ENCODE measurements at regions not wholly inside any gene's neighbourhood (a gene's known extent, or its start where the extent isn't known, plus 50 kb on each side); places are given as distances from the start of the nearest gene placed in this dataset.

DNA sequence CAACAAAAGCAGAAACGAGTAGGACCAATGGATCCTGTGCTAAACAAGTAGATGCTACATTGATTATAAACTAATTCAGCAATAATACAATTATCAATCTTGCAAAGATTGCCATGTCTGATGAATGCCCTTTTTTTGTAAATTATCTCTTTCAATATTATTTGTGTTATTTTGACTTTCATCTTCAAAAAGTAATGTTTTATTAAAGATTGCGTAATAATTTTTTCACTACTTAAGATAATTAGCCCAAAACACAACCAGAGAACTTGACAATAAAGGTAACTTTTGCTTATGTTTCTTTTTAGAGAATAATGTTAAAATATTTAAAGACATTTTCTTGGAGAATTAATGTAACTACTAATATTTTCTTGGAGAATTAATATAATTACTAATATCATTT is 553.8 kb upstream of the VSTM2A start:
- no peak overlapping the region for H3K9ac ChIP-seq (ENCODE audit: insufficient read length, low read depth)
- H3K9me3 ChIP-seq (ENCODE audit: insufficient read depth, low read length): no peaks in the 10 kb centered on the region
- no peaks in the 10 kb centered on the region for H3K27me3 ChIP-seq (ENCODE audit: insufficient read depth, insufficient read length)
- no peaks in the 10 kb centered on the region for H3K4me1 ChIP-seq (ENCODE audit: insufficient read depth, insufficient read length)
- TF ChIP-seq YY1 (IDR thresholded peaks at IDR 0.05; ENCODE audit: insufficient read depth, insufficient read length): no peak
- TF ChIP-seq SUZ12 (IDR thresholded peaks at IDR 0.05; ENCODE audit: extremely low read depth, insufficient read depth, insufficient read length): no peak
- no peak for TF ChIP-seq ZNF274 (IDR thresholded peaks at IDR 0.05; ENCODE audit: low read depth, low read length)
- H3K36me3 ChIP-seq (ENCODE audit: insufficient read depth, insufficient read length, low read length): no peaks in the 10 kb centered on the region
- DNase-seq (ENCODE audit: low read depth, low spot score): no peak
- no peak overlapping the region for H3K4me3 ChIP-seq (ENCODE audit: insufficient read length, low read depth)

DNA sequence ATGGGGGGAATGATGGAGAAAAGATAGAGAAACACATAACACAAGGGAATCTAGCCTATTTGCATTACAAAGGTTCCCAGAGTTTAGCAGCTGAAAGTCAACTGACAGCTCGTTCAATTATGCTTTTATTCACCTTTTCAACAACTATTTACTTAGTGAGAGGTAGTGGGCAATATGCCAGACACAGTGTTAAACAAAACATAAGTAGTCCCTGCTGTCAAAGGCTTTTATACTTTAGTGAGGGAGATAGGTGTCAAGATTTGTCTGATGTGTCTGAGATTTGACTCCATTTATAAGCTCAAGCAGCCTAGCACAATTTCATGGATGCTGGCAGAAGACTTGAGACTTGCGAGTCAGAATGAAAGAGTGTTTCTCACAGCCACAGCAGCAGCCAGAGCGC is 549.0 kb upstream of the VSTM2A start:
- no peak for DNase-seq (ENCODE audit: low read depth, low spot score)
- H3K27me3 ChIP-seq (ENCODE audit: insufficient read depth, insufficient read length): no peaks in the 10 kb centered on the region
- H3K9ac ChIP-seq (ENCODE audit: insufficient read length, low read depth): no peak overlapping the region
- no peaks in the 10 kb centered on the region for H3K9me3 ChIP-seq (ENCODE audit: insufficient read depth, low read length)
- H3K4me1 ChIP-seq (ENCODE audit: insufficient read depth, insufficient read length): no peaks in the 10 kb centered on the region
- no peak for TF ChIP-seq SUZ12 (IDR thresholded peaks at IDR 0.05; ENCODE audit: extremely low read depth, insufficient read depth, insufficient read length)
- TF ChIP-seq YY1 (IDR thresholded peaks at IDR 0.05; ENCODE audit: insufficient read depth, insufficient read length): no peak
- no peaks in the 10 kb centered on the region for H3K36me3 ChIP-seq (ENCODE audit: insufficient read depth, insufficient read length, low read length)
- H3K4me3 ChIP-seq (ENCODE audit: insufficient read length, low read depth): no peak overlapping the region

DNA sequence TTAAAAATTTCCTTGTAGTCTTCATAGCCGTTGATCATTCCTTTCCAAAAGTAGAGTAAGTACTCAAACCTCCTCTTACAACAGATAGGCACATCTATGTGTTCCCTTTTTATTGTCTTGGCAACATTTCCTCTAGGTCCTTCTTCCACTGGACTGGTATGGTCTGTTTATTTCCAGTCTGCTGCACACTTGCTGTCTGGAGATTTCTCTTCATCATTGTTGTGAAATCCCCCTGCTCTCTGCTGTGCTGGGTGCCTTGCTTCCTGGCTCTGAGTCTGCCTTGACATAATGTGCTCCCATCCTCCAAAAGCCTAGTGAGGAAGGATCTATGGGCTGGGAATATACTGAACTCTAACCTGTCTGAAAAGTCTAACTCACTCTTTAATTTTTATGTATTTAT is 545.3 kb upstream of the VSTM2A start:
- H3K9me3 ChIP-seq (ENCODE audit: insufficient read depth, low read length): no peaks in the 10 kb centered on the region
- no peak for TF ChIP-seq YY1 (IDR thresholded peaks at IDR 0.05; ENCODE audit: insufficient read depth, insufficient read length)
- no peak for TF ChIP-seq SUZ12 (IDR thresholded peaks at IDR 0.05; ENCODE audit: extremely low read depth, insufficient read depth, insufficient read length)
- no peak for TF ChIP-seq ZNF274 (IDR thresholded peaks at IDR 0.05; ENCODE audit: low read depth, low read length)

DNA sequence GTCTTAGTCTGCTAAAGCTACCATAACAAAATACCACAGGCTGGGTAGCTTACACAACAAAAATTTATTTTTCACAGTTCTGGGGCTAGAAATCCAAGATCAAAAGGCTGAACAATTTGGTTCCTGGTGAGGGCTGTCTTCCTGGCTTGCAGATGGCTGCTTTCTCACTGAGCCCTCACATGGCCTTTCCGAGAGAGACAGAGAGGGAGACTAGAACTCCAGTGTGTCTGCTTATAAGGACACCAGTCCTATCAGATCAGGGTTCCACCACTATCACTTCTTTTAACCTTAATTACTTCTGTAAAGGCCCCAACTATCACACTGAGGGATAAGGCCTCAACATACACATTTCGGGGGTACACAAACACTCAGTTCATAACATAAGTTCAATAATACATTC is 527.4 kb upstream of the VSTM2A start:
- H3K36me3 ChIP-seq (ENCODE audit: insufficient read depth, insufficient read length, low read length): no peaks in the 10 kb centered on the region

More for the DNA sequence above, 545.3 kb upstream of the VSTM2A start:
- no peaks in the 10 kb centered on the region for H3K36me3 ChIP-seq (ENCODE audit: insufficient read depth, insufficient read length, low read length)
- DNase-seq (ENCODE audit: low read depth, low spot score): no peak
- H3K4me1 ChIP-seq (ENCODE audit: insufficient read depth, insufficient read length): no peaks in the 10 kb centered on the region
- H3K4me3 ChIP-seq (ENCODE audit: insufficient read length, low read depth): no peak overlapping the region
- H3K27me3 ChIP-seq (ENCODE audit: insufficient read depth, insufficient read length): no peaks in the 10 kb centered on the region
- H3K9ac ChIP-seq (ENCODE audit: insufficient read length, low read depth): no peak overlapping the region

DNA sequence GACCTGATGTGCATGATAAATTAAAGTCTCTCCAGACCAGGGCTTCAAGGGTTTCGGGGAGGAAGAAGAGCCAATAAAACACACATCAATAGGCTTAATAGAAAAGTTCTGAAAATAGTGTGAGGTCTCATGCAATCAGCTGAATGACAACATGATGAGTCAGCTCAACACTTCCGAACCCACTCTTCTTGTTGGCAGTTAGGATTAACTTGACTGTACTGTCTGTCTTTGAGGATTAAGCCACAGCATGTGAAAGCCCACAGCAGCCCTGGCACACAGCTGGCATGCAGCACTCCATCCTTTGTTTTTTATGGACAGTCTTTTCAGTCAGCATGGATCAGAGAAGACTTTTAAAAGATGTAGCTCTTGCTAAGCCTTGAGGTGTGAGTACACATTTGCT is 526.9 kb upstream of the VSTM2A start:
- Histone ChIP-seq H3K27me3 (ENCODE audit: insufficient read depth, insufficient read length) (no peaks in the 10 kb centered on the region), H3K9me3 (ENCODE audit: insufficient read depth, low read length) (no peaks in the 10 kb centered on the region)
- DNase-seq (ENCODE audit: low read depth, low spot score): no peak

More for the DNA sequence above, 527.4 kb upstream of the VSTM2A start:
- H3K9me3 ChIP-seq (ENCODE audit: insufficient read depth, low read length): no peaks in the 10 kb centered on the region
- H3K4me3 ChIP-seq (ENCODE audit: insufficient read length, low read depth): no peak overlapping the region
- no peaks in the 10 kb centered on the region for H3K27me3 ChIP-seq (ENCODE audit: insufficient read depth, insufficient read length)
- TF ChIP-seq ZNF274 (IDR thresholded peaks at IDR 0.05; ENCODE audit: low read depth, low read length): no peak
- no peaks in the 10 kb centered on the region for H3K4me1 ChIP-seq (ENCODE audit: insufficient read depth, insufficient read length)
- no peak for DNase-seq (ENCODE audit: low read depth, low spot score)
- H3K9ac ChIP-seq (ENCODE audit: insufficient read length, low read depth): no peak overlapping the region

DNA sequence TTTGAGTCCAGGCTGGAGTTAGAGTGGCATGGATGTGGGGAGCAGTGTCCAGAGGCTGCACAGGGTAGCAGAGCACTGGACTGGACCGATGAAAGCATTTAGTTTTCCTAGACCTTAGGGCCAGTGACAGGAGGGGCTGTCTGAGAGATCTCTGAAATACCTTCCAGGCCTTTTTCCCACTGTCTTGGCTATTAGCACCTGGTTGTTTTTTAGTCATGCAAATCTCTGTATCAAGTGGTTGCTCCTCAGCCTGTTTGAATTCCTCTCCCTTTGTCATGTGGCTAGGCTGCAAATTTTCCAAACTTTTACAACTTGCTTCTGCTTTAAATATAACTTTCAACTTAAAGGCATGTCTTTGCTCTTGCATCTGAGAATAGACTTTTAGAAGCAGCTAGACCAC is 504.3 kb upstream of the VSTM2A start:
- DNase-seq (ENCODE audit: low read depth, low spot score): peak; percentile 44
- Histone ChIP-seq H3K4me3 (ENCODE audit: insufficient read length, low read depth) (no peak overlapping the region), H3K36me3 (ENCODE audit: insufficient read depth, insufficient read length, low read length) (no peaks in the 10 kb centered on the region), H3K9me3 (ENCODE audit: insufficient read depth, low read length) (peaks cover 27% of the 10 kb centered on the region), H3K27me3 (ENCODE audit: insufficient read depth, insufficient read length) (peaks cover 6% of the 10 kb centered on the region), H3K4me1 (ENCODE audit: insufficient read depth, insufficient read length) (no peaks in the 10 kb centered on the region), H3K9ac (ENCODE audit: insufficient read length, low read depth) (no peak overlapping the region)
- no peak for TF ChIP-seq ZNF274 (IDR thresholded peaks at IDR 0.05; ENCODE audit: low read depth, low read length)
- TF ChIP-seq SUZ12 (IDR thresholded peaks at IDR 0.05; ENCODE audit: extremely low read depth, insufficient read depth, insufficient read length): no peak
- TF ChIP-seq YY1 (IDR thresholded peaks at IDR 0.05; ENCODE audit: insufficient read depth, insufficient read length): no peak

More for the DNA sequence above, 526.9 kb upstream of the VSTM2A start:
- H3K36me3 ChIP-seq (ENCODE audit: insufficient read depth, insufficient read length, low read length): no peaks in the 10 kb centered on the region
- no peak for TF ChIP-seq ZNF274 (IDR thresholded peaks at IDR 0.05; ENCODE audit: low read depth, low read length)
- TF ChIP-seq YY1 (IDR thresholded peaks at IDR 0.05; ENCODE audit: insufficient read depth, insufficient read length): no peak
- TF ChIP-seq SUZ12 (IDR thresholded peaks at IDR 0.05; ENCODE audit: extremely low read depth, insufficient read depth, insufficient read length): no peak
- H3K4me3 ChIP-seq (ENCODE audit: insufficient read length, low read depth): no peak overlapping the region
- H3K9ac ChIP-seq (ENCODE audit: insufficient read length, low read depth): no peak overlapping the region
- no peaks in the 10 kb centered on the region for H3K4me1 ChIP-seq (ENCODE audit: insufficient read depth, insufficient read length)

DNA sequence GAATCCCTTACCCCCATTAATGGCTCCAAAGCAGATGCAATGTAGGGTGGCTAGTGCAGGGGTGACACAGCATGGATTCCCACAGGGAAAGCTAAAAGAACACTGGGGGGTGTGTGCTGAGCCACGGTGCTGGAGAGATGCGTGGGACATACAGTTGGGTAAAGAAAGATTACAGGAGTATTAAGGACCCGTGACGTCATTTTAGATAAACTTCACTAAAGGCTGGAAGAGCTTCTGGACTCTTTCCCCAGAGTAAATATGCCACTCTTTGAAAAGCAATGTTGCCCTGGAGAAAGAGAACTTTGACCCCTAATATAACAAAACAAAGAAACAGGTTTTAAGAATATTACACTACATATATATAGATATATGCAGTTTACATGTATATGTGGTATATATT is 481.5 kb upstream of the VSTM2A start:
- Histone ChIP-seq H3K4me3 (ENCODE audit: insufficient read length, low read depth) (no peak overlapping the region), H3K9ac (ENCODE audit: insufficient read length, low read depth) (no peak overlapping the region), H3K27me3 (ENCODE audit: insufficient read depth, insufficient read length) (no peaks in the 10 kb centered on the region), H3K9me3 (ENCODE audit: insufficient read depth, low read length) (no peaks in the 10 kb centered on the region), H3K36me3 (ENCODE audit: insufficient read depth, insufficient read length, low read length) (no peaks in the 10 kb centered on the region), H3K4me1 (ENCODE audit: insufficient read depth, insufficient read length) (no peaks in the 10 kb centered on the region)
- no peak for DNase-seq (ENCODE audit: low read depth, low spot score)
- TF ChIP-seq SUZ12 (IDR thresholded peaks at IDR 0.05; ENCODE audit: extremely low read depth, insufficient read depth, insufficient read length): no peak
- TF ChIP-seq YY1 (IDR thresholded peaks at IDR 0.05; ENCODE audit: insufficient read depth, insufficient read length): no peak
- TF ChIP-seq ZNF274 (IDR thresholded peaks at IDR 0.05; ENCODE audit: low read depth, low read length): no peak

DNA sequence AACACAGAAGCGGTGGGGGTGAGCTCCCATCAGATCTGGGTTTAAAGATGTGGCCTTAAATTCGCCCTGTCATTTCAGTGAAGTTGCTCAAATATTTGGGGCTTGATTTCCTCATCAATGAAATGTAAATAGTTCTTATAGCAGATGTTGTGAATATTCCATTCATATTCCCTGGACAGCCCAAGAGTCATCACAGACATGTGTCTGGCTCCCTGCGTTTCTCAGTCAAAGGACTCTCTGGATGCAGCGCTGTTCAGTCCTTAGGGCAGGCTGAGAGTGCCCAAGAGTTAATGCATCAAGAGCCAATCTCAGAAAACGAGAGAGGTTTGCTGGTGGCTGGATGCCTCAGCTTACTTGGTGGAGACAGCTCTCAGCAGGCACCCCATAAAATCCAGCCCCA is 475.5 kb upstream of the VSTM2A start:
- Histone ChIP-seq H3K9ac (ENCODE audit: insufficient read length, low read depth) (no peak overlapping the region), H3K4me1 (ENCODE audit: insufficient read depth, insufficient read length) (no peaks in the 10 kb centered on the region), H3K36me3 (ENCODE audit: insufficient read depth, insufficient read length, low read length) (no peaks in the 10 kb centered on the region), H3K4me3 (ENCODE audit: insufficient read length, low read depth) (no peak overlapping the region), H3K9me3 (ENCODE audit: insufficient read depth, low read length) (no peaks in the 10 kb centered on the region), H3K27me3 (ENCODE audit: insufficient read depth, insufficient read length) (no peaks in the 10 kb centered on the region)
- TF ChIP-seq ZNF274 (IDR thresholded peaks at IDR 0.05; ENCODE audit: low read depth, low read length) (no peak), YY1 (IDR thresholded peaks at IDR 0.05; ENCODE audit: insufficient read depth, insufficient read length) (no peak), SUZ12 (IDR thresholded peaks at IDR 0.05; ENCODE audit: extremely low read depth, insufficient read depth, insufficient read length) (no peak)
- no peak for DNase-seq (ENCODE audit: low read depth, low spot score)

Data from NT2/D1 (cell line).